Tibial nerve (tissue), 3 donors: ENCODE measurements at regions not wholly inside any gene's neighbourhood (a gene's known extent, or its start where the extent isn't known, plus 50 kb on each side); places are given as distances from the start of the nearest gene placed in this dataset.

ENCODE experiments used
- POLR2A ChIP-seq, 2 donors: fragments of 450-650 bp; IDR thresholded peaks; one replicate each; pipeline ENCODE4 v1.6.1; 2017; ENCODE audit warnings: antibody characterized with exemption in 2 of 2, mild to moderate bottlenecking in 2 of 2, moderate library complexity in 2 of 2
- TF ChIP-seq, protein P1 (sequence below), 5 experiments: fragments of 200-600 bp in 3 of 5; fragments of 450-650 bp in 2 of 5; sonication (generic) in 3 of 5; IDR thresholded peaks; one replicate each; pipeline ENCODE4 v1.5.1; 2016 to 2019; ENCODE audit warnings: antibody characterized with exemption in 5 of 5, mild to moderate bottlenecking in 3 of 5, moderate library complexity in 2 of 5

DNA sequence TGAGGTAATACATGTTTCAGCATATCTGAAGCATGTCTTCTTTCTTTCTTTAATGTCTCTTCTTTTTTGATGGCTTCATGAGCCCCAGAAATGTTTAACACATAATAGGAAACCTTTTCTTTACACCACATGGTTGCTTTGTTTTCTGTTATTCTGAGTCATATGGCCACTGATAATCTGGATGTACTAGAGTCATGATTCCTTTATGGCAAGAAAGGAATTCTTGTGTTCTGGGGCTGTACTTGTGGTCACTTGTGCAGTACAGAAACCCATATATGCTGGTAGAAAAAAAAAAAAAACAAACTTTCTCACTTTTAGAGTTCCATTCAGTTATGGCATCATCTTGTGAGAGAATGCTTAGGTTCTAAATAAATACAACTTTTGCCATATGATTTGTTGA lies 1669.3 kb upstream of the CDH9 start:
- TF ChIP-seq POLR2A (IDR thresholded peaks at IDR 0.05), result no peak
- TF ChIP-seq, protein P1, sequence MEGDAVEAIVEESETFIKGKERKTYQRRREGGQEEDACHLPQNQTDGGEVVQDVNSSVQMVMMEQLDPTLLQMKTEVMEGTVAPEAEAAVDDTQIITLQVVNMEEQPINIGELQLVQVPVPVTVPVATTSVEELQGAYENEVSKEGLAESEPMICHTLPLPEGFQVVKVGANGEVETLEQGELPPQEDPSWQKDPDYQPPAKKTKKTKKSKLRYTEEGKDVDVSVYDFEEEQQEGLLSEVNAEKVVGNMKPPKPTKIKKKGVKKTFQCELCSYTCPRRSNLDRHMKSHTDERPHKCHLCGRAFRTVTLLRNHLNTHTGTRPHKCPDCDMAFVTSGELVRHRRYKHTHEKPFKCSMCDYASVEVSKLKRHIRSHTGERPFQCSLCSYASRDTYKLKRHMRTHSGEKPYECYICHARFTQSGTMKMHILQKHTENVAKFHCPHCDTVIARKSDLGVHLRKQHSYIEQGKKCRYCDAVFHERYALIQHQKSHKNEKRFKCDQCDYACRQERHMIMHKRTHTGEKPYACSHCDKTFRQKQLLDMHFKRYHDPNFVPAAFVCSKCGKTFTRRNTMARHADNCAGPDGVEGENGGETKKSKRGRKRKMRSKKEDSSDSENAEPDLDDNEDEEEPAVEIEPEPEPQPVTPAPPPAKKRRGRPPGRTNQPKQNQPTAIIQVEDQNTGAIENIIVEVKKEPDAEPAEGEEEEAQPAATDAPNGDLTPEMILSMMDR (IDR thresholded peaks at IDR 0.05), result no peak
